ENCODE measurements at regions not wholly inside any gene's neighbourhood (a gene's known extent, or its start where the extent isn't known, plus 50 kb on each side); places are given as distances from the start of the nearest gene placed in this dataset.

DNA sequence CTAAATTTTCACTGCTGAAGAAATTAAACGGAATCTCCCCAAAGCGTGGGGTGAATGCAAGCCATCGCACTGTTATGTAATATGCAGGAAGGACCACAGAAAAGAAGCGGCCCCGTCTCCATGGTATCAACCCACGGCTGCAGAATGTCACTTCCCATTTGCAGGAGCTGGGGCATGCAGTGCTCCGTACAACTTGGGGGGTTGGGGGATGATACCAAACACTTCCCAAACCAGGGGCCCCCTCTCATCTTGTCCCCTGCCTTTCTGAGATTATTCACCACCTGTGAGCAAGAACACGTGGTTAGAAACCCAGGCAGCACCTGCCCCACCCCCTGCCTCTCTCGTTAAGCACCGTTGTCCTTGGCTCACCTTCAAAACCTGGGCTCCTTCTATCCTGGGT lies 505.1 kb upstream of the TMEM132C start:
- Histone ChIP-seq H2BK20ac (ENCODE audit: low read length) (no peak overlapping the region), H3K9ac (replicated peaks in 1 of 4; ENCODE audit: extremely low read depth in 1 of 4, low read depth in 3 of 4, low read length in 3 of 4) (no peak overlapping the region), H2BK12ac (ENCODE audit: low read depth, low read length) (no peak overlapping the region), H2AK5ac (ENCODE audit: low read depth, low read length) (no peak overlapping the region), H3K23ac (ENCODE audit: insufficient read length) (no peak overlapping the region), H3K79me2 (ENCODE audit: control insufficient read depth in 1 of 2, insufficient read depth in 2 of 2, low read length in 2 of 2) (no peaks in the 10 kb centered on the region), H2BK120ac (replicated peaks; ENCODE audit: low read depth, low read length) (no peak overlapping the region), H3K9me3 (ENCODE audit: insufficient read depth in 2 of 2, low read depth in 1 of 2, low read length in 1 of 2) (peaks cover 0 to 7% of the 10 kb centered on the region in 2 experiments; a peak in 1 of 4 replicates), H4K91ac (replicated peaks; ENCODE audit: insufficient read length, low read length) (no peak overlapping the region), H3K36me3 (ENCODE audit: control insufficient read depth in 2 of 4, insufficient read depth in 4 of 4, low read length in 3 of 4) (no peaks in the 10 kb centered on the region), H4K8ac (ENCODE audit: extremely low read depth, insufficient read depth, low read length) (no peak overlapping the region), H3K27me3 (replicated peaks in 1 of 4; ENCODE audit: control insufficient read depth in 3 of 4, extremely low read depth in 1 of 4, insufficient read depth in 3 of 4, low read length in 3 of 4) (no peaks in the 10 kb centered on the region), H3K56ac (replicated peaks; ENCODE audit: insufficient read length, low read depth, low read length) (no peak overlapping the region), H3K4me3 (ENCODE audit: extremely low read depth in 1 of 4, insufficient read depth in 2 of 4, low read depth in 3 of 4, low read length in 4 of 4) (no peak overlapping the region), H3K18ac (ENCODE audit: extremely low read depth, low read length) (no peak overlapping the region), H3K4ac (replicated peaks; ENCODE audit: insufficient read length, low read depth, low read length) (no peak overlapping the region), H4K20me1 (replicated peaks in 1 of 2; ENCODE audit: control insufficient read depth in 1 of 2, insufficient read depth in 2 of 2, low read length in 2 of 2) (no peaks in the 10 kb centered on the region), H3K14ac (ENCODE audit: insufficient read length) (no peak overlapping the region), H3K4me2 (ENCODE audit: insufficient read depth in 1 of 2, low read depth in 2 of 2, low read length in 2 of 2) (no peak overlapping the region; a peak in 1 of 4 replicates), H2AFZ (ENCODE audit: low read length) (no peak overlapping the region), H3K23me2 (ENCODE audit: low read depth, low read length) (no peaks in the 10 kb centered on the region), H3K4me1 (replicated peaks in 1 of 4; ENCODE audit: control insufficient read depth in 3 of 4, insufficient read depth in 4 of 4, low read length in 3 of 4) (peaks cover 0 to 11% (median 2%) of the 10 kb centered on the region in 4 experiments; a peak in 3 of 7 replicates), H3K79me1 (ENCODE audit: low read depth, low read length) (no peaks in the 10 kb centered on the region), H2BK5ac (ENCODE audit: low read depth, low read length) (no peak overlapping the region), H2BK15ac (ENCODE audit: low read length) (no peak overlapping the region), H4K5ac (ENCODE audit: insufficient read length, low read depth, low read length) (no peak overlapping the region), H3K27ac (ENCODE audit: low read depth, low read length) (no peak overlapping the region)
- no peak for DNase-seq (ENCODE audit: low read depth in 1 of 2, low spot score in 2 of 2)
- no peak for TF ChIP-seq ATF3 (IDR thresholded peaks at IDR 0.05; ENCODE audit: insufficient read depth, low read depth, low read length)
- TF ChIP-seq BACH1 (IDR thresholded peaks at IDR 0.05; ENCODE audit: low read length) = no peak
- no peak for TF ChIP-seq EGR1 (IDR thresholded peaks at IDR 0.05; ENCODE audit: borderline replicate concordance, low read depth, low read length)
- no peak for TF ChIP-seq RAD21 (IDR thresholded peaks at IDR 0.05 in 1 of 2, conservative IDR thresholded peaks at IDR 0.05 in 1 of 2; ENCODE audit: low read depth in 2 of 2, low read length in 2 of 2)
- TF ChIP-seq, protein P1, sequence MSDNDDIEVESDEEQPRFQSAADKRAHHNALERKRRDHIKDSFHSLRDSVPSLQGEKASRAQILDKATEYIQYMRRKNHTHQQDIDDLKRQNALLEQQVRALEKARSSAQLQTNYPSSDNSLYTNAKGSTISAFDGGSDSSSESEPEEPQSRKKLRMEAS (IDR thresholded peaks at IDR 0.05) = peak; percentile 46; the same call in 1 of the 2 replicates
- POLR2A ChIA-PET (ENCODE audit: partially characterized antibody) = interaction anchor here (0.8 kb wide), 1 partner anchor 10 kb away, joined by 3 read pairs; no protein-coding TSS in a partner anchor
- CTCF ChIA-PET (ENCODE audit: partially characterized antibody) = interaction anchor here (1.3 kb wide), 1 partner anchor 21 kb away, joined by 3 read pairs; no protein-coding TSS in a partner anchor
- no peak for FAIRE-seq
- 46% methylated on average over 10 of the region's 10 CpGs; no CpG with 5 or more reads in 1 of the 2 experiments for WGBS, 2 experiments (ENCODE audit: extremely low coverage in 1 of 2, insufficient coverage in 1 of 2, insufficient read length in 1 of 2, insufficient replicate concordance in 2 of 2, low coverage in 1 of 2, low lambda C conversion rate in 2 of 2, missing lambda C conversion rate in 1 of 2)
